A549 (cell line): ENCODE measurements at regions not wholly inside any gene's neighbourhood (a gene's known extent, or its start where the extent isn't known, plus 50 kb on each side); places are given as distances from the start of the nearest gene placed in this dataset.

Experiments
- ATAC-seq, 2 experiments: fragments of 200-7000 bp in 1 of 2; fragments of >200 bp in 1 of 2; cut with Nextera tagmentation in 1 of 2; cut with Tn5 transposase in 1 of 2; 3 replicates each; pipeline versions ENCODE4 v1.8.0 to v1.9.1; 2018 to 2020; ENCODE audit warnings: mild to moderate bottlenecking in 1 of 2, moderate library complexity in 1 of 2
- CTCF ChIA-PET: fragments of 300-600 bp; sonication (Branson Sonifier 250); formaldehyde crosslinking; extraction: SDS; loops from one replicate; lab custom pipeline; 2021; ENCODE audit warnings: antibody characterized with exemption, inconsistent platforms; lab: Yijun Ruan, JAX
- POLR2A ChIA-PET: fragments of 350-600 bp; formaldehyde crosslinking; extraction: SDS; loops from one replicate; lab custom pipeline; 2021; ENCODE audit warnings: antibody characterized with exemption, inconsistent platforms; lab: Yijun Ruan, JAX
- DNase-seq, 2 experiments: peaks; one replicate each; pipeline versions ENCODE4 v3.0.0 to v3.0.0-alpha.2; 2011 to 2016; ENCODE audit warnings: low read depth in 1 of 2, low spot score in 1 of 2
- FAIRE-seq: peaks from 2 replicates; lab custom pipeline; 2011; peaks lifted over from hg19 to GRCh38; lab: Jason Lieb, UNC
- H3K27ac ChIP-seq, 2 experiments: fragments of >200 bp; sonication (Bioruptor Twin); formaldehyde crosslinking; 3 replicates each; pipeline ENCODE4 v1.5.1; 2016 to 2017
- H3K4me1 ChIP-seq: fragments of >200 bp; sonication (Bioruptor Twin); formaldehyde crosslinking; 3 replicates; pipeline ENCODE4 v1.6.1; 2016
- H3K4me2 ChIP-seq: fragments of >200 bp; sonication (Bioruptor Twin); formaldehyde crosslinking; 3 replicates; pipeline ENCODE4 v1.6.1; 2016
- H3K4me3 ChIP-seq: fragments of >200 bp; sonication (Bioruptor Twin); formaldehyde crosslinking; 3 replicates; pipeline ENCODE4 v1.5.1; 2016
- H3K9me3 ChIP-seq: fragments of >200 bp; sonication (Bioruptor Twin); formaldehyde crosslinking; 3 replicates; pipeline ENCODE4 v1.6.1; 2016
- BHLHE40 ChIP-seq: IDR thresholded peaks from 2 replicates; pipeline ENCODE4 v1.6.1; 2012; ENCODE audit warnings: low read depth, low read length, inconsistent platforms
- CBX2 ChIP-seq: fragments of 200-600 bp; sonication (generic); IDR thresholded peaks from 2 replicates; pipeline ENCODE4 v1.6.1; 2016; ENCODE audit warnings: low read depth, mild to moderate bottlenecking, borderline replicate concordance
- CEBPB ChIP-seq, 2 experiments: fragments of >200 bp in 1 of 2; sonication (Bioruptor Twin) in 1 of 2; formaldehyde crosslinking in 1 of 2; IDR thresholded peaks; 2 replicates each; pipeline ENCODE4 v1.6.1; 2012 to 2016
- CHD2 ChIP-seq: fragments of 150-350 bp; IDR thresholded peaks from 2 replicates; pipeline ENCODE4 v1.6.1; 2014; ENCODE audit warnings: low read length; ENCODE audit not compliant: partially characterized antibody
- CHD4 ChIP-seq: fragments of 200-600 bp; sonication (generic); IDR thresholded peaks from 2 replicates; pipeline ENCODE4 v1.6.1; 2016; ENCODE audit warnings: antibody characterized with exemption, mild to moderate bottlenecking, borderline replicate concordance
- EHF ChIP-seq: fragments of 250-450 bp; sonication (Bioruptor Pico); IDR thresholded peaks from 2 replicates; pipeline ENCODE4 v1.5.0; 2020; ENCODE audit warnings: mild to moderate bottlenecking
- ELK1 ChIP-seq: fragments of 150-350 bp; IDR thresholded peaks from 2 replicates; pipeline ENCODE4 v1.6.1; 2014; ENCODE audit warnings: low read depth, mild to moderate bottlenecking, low read length
- FOSB ChIP-seq: fragments of 250-450 bp; sonication (Bioruptor Pico); IDR thresholded peaks from 2 replicates; pipeline ENCODE4 v1.5.0; 2020; ENCODE audit warnings: mild to moderate bottlenecking, moderate library complexity
- FOSL2 ChIP-seq, 2 experiments: fragments of 450-650 bp in 1 of 2; fragments of >200 bp in 1 of 2; sonication (Bioruptor Twin) in 1 of 2; formaldehyde crosslinking; IDR thresholded peaks; 2 replicates each; pipeline versions ENCODE4 v1.5.0 to v1.6.1; 2016 to 2020; ENCODE audit warnings: mild to moderate bottlenecking in 1 of 2, moderate library complexity in 1 of 2
- FOXS1 ChIP-seq: fragments of 250-450 bp; sonication (Bioruptor Pico); IDR thresholded peaks from 2 replicates; pipeline ENCODE4 v1.5.0; 2020; ENCODE audit warnings: mild to moderate bottlenecking, moderate library complexity
- HEYL ChIP-seq: fragments of 250-450 bp; sonication (Bioruptor Pico); IDR thresholded peaks from 2 replicates; pipeline ENCODE4 v1.8.0; 2021; ENCODE audit warnings: mild to moderate bottlenecking, moderate library complexity
- HOXA7 ChIP-seq: fragments of 250-450 bp; sonication (Bioruptor Pico); IDR thresholded peaks from 2 replicates; pipeline ENCODE4 v1.5.0; 2020; ENCODE audit warnings: mild to moderate bottlenecking, moderate library complexity
- HOXB13 ChIP-seq: fragments of 250-450 bp; sonication (Bioruptor Pico); IDR thresholded peaks from 2 replicates; pipeline ENCODE4 v1.5.0; 2020; ENCODE audit warnings: low read depth, mild to moderate bottlenecking, moderate library complexity
- JUNB ChIP-seq: fragments of >200 bp; sonication (Bioruptor Twin); formaldehyde crosslinking; IDR thresholded peaks from 2 replicates; pipeline ENCODE4 v1.6.1; 2016
- KDM1A ChIP-seq: fragments of 200-600 bp; sonication (generic); IDR thresholded peaks from 2 replicates; pipeline ENCODE4 v1.6.1; 2016; ENCODE audit warnings: low read depth, mild to moderate bottlenecking
- KDM5A ChIP-seq: fragments of 200-600 bp; sonication (generic); IDR thresholded peaks from 2 replicates; pipeline ENCODE4 v1.6.1; 2016; ENCODE audit warnings: antibody characterized with exemption, mild to moderate bottlenecking
- MAFK ChIP-seq: fragments of 450-650 bp; IDR thresholded peaks from 2 replicates; pipeline ENCODE4 v1.6.1; 2014; ENCODE audit not compliant: partially characterized antibody
- NFE2L2 ChIP-seq: fragments of 150-350 bp; conservative IDR thresholded peaks from 2 replicates; pipeline ENCODE4 v1.6.1; 2014; ENCODE audit warnings: low read length
- NR3C1 ChIP-seq: fragments of >200 bp; sonication (Bioruptor Twin); formaldehyde crosslinking; IDR thresholded peaks from 3 replicates; pipeline ENCODE4 v1.6.1; 2017
- POLR2A ChIP-seq: IDR thresholded peaks from 2 replicates; pipeline ENCODE4 v1.6.1; 2012; ENCODE audit warnings: mild to moderate bottlenecking, low read length
- POLR2AphosphoS2 ChIP-seq: conservative IDR thresholded peaks from 2 replicates; pipeline ENCODE4 v1.6.1; 2012; ENCODE audit warnings: low read length, improper control_type of control experiment, inconsistent platforms
- RARB ChIP-seq: fragments of 250-450 bp; sonication (Bioruptor Pico); IDR thresholded peaks from 2 replicates; pipeline ENCODE4 v1.8.0; 2021; ENCODE audit warnings: mild to moderate bottlenecking, moderate library complexity
- RCOR1 ChIP-seq: fragments of 150-350 bp; IDR thresholded peaks from 2 replicates; pipeline ENCODE4 v1.6.1; 2014; ENCODE audit warnings: antibody characterized with exemption, low read length, low read depth
- REST ChIP-seq: fragments of 200-600 bp; sonication (generic); IDR thresholded peaks from 2 replicates; pipeline ENCODE4 v1.6.1; 2016; ENCODE audit warnings: antibody characterized with exemption, mild to moderate bottlenecking, moderate library complexity
- RNF2 ChIP-seq: fragments of 200-600 bp; sonication (generic); IDR thresholded peaks from 2 replicates; pipeline ENCODE4 v1.6.1; 2016; ENCODE audit warnings: low read depth, mild to moderate bottlenecking, antibody characterized with exemption, moderate library complexity, borderline replicate concordance
- SMC3 ChIP-seq: fragments of >200 bp; sonication (Bioruptor Twin); formaldehyde crosslinking; IDR thresholded peaks from 3 replicates; pipeline ENCODE4 v1.6.1; 2018; ENCODE audit warnings: inconsistent platforms
- SREBF2 ChIP-seq: fragments of 450-650 bp; IDR thresholded peaks from 2 replicates; pipeline ENCODE4 v1.6.1; 2014; ENCODE audit warnings: mild to moderate bottlenecking, moderate library complexity
- TP53 ChIP-seq: fragments of 250-450 bp; sonication (Bioruptor Pico); IDR thresholded peaks from 2 replicates; pipeline ENCODE4 v1.5.0; 2021; ENCODE audit warnings: mild to moderate bottlenecking, moderate library complexity
- USF2 ChIP-seq: fragments of 450-650 bp; IDR thresholded peaks from 2 replicates; pipeline ENCODE4 v1.6.1; 2014; ENCODE audit warnings: antibody characterized with exemption
- ZC3H11A ChIP-seq: fragments of 450-650 bp; IDR thresholded peaks from 2 replicates; pipeline ENCODE4 v1.6.1; 2014; ENCODE audit warnings: antibody characterized with exemption, mild to moderate bottlenecking
- WGBS: methylation state at CpG from one replicate; pipeline ENCODE4 v1.1.6; 2017; ENCODE audit errors: missing lambda C conversion rate; 5-methylcytosine and 5-hydroxymethylcytosine counted together

GRCh38 chr10:121041499-121041898 is 190.3 kb downstream of the WDR11 start (continued):
- TF ChIP-seq HOXB13 (CRISPR knock-in tag), result no peak
- no peak for TF ChIP-seq EHF (CRISPR knock-in tag)
- TF ChIP-seq, all 56 proteins: peak for 0

- no peak for DNase-seq
- TF ChIP-seq RCOR1, result no peak
- TF ChIP-seq KDM5A, result no peak
- TF ChIP-seq NFE2L2, result no peak
- no peak for TF ChIP-seq RARB (CRISPR knock-in tag)
- TF ChIP-seq KDM1A, result no peak
- no peak for TF ChIP-seq POLR2A
- TF ChIP-seq NR3C1, result no peak
- no peak for TF ChIP-seq CHD2
- no peak for TF ChIP-seq JUNB
- no peak for TF ChIP-seq BHLHE40
- no peak for TF ChIP-seq ELK1
- no peak for TF ChIP-seq HEYL (CRISPR knock-in tag)
- TF ChIP-seq TP53 (CRISPR knock-in tag), result no peak
- no peak for TF ChIP-seq ZC3H11A
- TF ChIP-seq USF2, result no peak
- no peak for TF ChIP-seq SMC3
- no peak for TF ChIP-seq CEBPB (IDR thresholded peaks at IDR 0.05)
- TF ChIP-seq, all 56 proteins: peak for 0
- H3K4me1 ChIP-seq, result no peaks in the 10 kb centered on the region
- FAIRE-seq (no peak), ATAC-seq (no peak)
- H3K4me3 ChIP-seq, result no peak overlapping the region
- no peak overlapping the region for H3K27ac ChIP-seq
- ChIA-PET CTCF (no interaction called here), POLR2A (no interaction called here)
- H3K4me2 ChIP-seq, result no peak overlapping the region
- WGBS, result 1% methylated on average over 3 of the region's 3 CpGs
- no peaks in the 10 kb centered on the region for H3K9me3 ChIP-seq
Observed at GRCh38 chr10:121041906-121042305, 190.7 kb downstream of the WDR11 start.

- TF ChIP-seq MAFK (peak; percentile 3), RNF2 (no peak)
- TF ChIP-seq, all 56 proteins: peak for 1
- Histone ChIP-seq H3K9me3 (no peaks in the 10 kb centered on the region), H3K4me2 (no peak overlapping the region), H3K4me3 (no peak overlapping the region), H3K4me1 (no peaks in the 10 kb centered on the region), H3K27ac (no peak overlapping the region)
- CTCF ChIA-PET, result no interaction called here
- POLR2A ChIA-PET, result no interaction called here
- no peak for DNase-seq
- no peak for FAIRE-seq
- WGBS, result 11% methylated on average over 3 of the region's 3 CpGs
- no peak for ATAC-seq
Observed at GRCh38 chr10:121042342-121042741, 191.2 kb downstream of the WDR11 start.

GRCh38 chr10:121043124-121043849 is 192.1 kb downstream of the WDR11 start:
- no peaks in the 10 kb centered on the region for H3K4me1 ChIP-seq
- WGBS, result 44% methylated on average over 20 of the region's 20 CpGs
- DNase-seq (no peak), FAIRE-seq (no peak), ATAC-seq (no peak)
- POLR2A ChIA-PET, result no interaction called here
- CTCF ChIA-PET, result no interaction called here
- no peak overlapping the region for H3K4me3 ChIP-seq
- no peak overlapping the region for H3K27ac ChIP-seq
- no peak overlapping the region for H3K4me2 ChIP-seq
- no peaks in the 10 kb centered on the region for H3K9me3 ChIP-seq
- TF ChIP-seq FOXS1 (CRISPR knock-in tag) (no peak), HOXA7 (CRISPR knock-in tag) (no peak), MAFK (no peak), SREBF2 (no peak), ZC3H11A (no peak), FOSL2 (IDR thresholded peaks at IDR 0.05) (no peak), FOSL2 (CRISPR knock-in tag; IDR thresholded peaks at IDR 0.05) (no peak), CHD4 (no peak), NR3C1 (no peak), CBX2 (no peak), KDM1A (no peak), FOSB (CRISPR knock-in tag) (no peak), REST (no peak), POLR2AphosphoS2 (no peak), RNF2 (no peak), POLR2A (no peak)
